BJ (cell line): ENCODE measurements at regions not wholly inside any gene's neighbourhood (a gene's known extent, or its start where the extent isn't known, plus 50 kb on each side); places are given as distances from the start of the nearest gene placed in this dataset.
A peak's percentile ranks its signal among the peaks of the same experiment; 100 is the strongest.
"Not testable (repeated sequence)": the region's sequence is repeated elsewhere in the genome, so short reads cannot be mapped to it uniquely, and the experiment has no call there.

Experiments
- CTCF ChIA-PET: fragments of 350-600 bp; formaldehyde crosslinking; extraction: SDS; loops from one replicate; lab custom pipeline; 2021; ENCODE audit warnings: antibody characterized with exemption, inconsistent platforms; lab: Yijun Ruan, JAX
- POLR2A ChIA-PET: fragments of 300-600 bp; sonication (Branson Sonifier 250); formaldehyde crosslinking; extraction: SDS; loops from one replicate; lab custom pipeline; 2021; ENCODE audit warnings: antibody characterized with exemption; lab: Charles Lee
- DNase-seq: peaks from one replicate; pipeline ENCODE4 v3.0.0-alpha.2; 2011; ENCODE audit warnings: low read depth
- H3K27me3 ChIP-seq: 2 replicates; pipeline ENCODE4 v1.6.0; 2011; ENCODE audit warnings: low read length; ENCODE audit not compliant: control insufficient read depth, insufficient read depth
- H3K36me3 ChIP-seq: 2 replicates; pipeline ENCODE4 v1.5.1; 2011; ENCODE audit warnings: low read length; ENCODE audit not compliant: control insufficient read depth, insufficient read depth
- H3K4me3 ChIP-seq: 2 replicates; pipeline ENCODE4 v1.5.1; 2011; ENCODE audit warnings: low read depth, mild to moderate bottlenecking, control low read depth, low read length
- CTCF ChIP-seq: IDR thresholded peaks from 2 replicates; pipeline ENCODE4 v1.5.1; 2011; ENCODE audit warnings: low read depth, mild to moderate bottlenecking, control low read depth, inconsistent platforms, low read length, moderate library complexity; ENCODE audit not compliant: insufficient read depth

GRCh38 chrX:37509349-37509748 lies 62.1 kb upstream of the LANCL3 start:
- H3K4me3 ChIP-seq, result no peak overlapping the region
- CTCF ChIA-PET, result no interaction called here
- no peak for DNase-seq
- H3K36me3 ChIP-seq, result no peaks in the 10 kb centered on the region
- H3K27me3 ChIP-seq, result 0 out of 2 replicates have a peak, but pooled peaks cover 1% of the 10 kb centered on the region
- POLR2A ChIA-PET, result no interaction called here
- TF ChIP-seq CTCF, result peak; percentile 21; the same call in 1 of the 2 replicates

GRCh38 chrX:37516512-37516911 lies 54.9 kb upstream of the LANCL3 start:
- H3K4me3 ChIP-seq, H3K27me3 ChIP-seq, H3K36me3 ChIP-seq, DNase-seq, POLR2A ChIA-PET, CTCF ChIA-PET: not testable (repeated sequence)

- CTCF ChIA-PET, DNase-seq, H3K27me3 ChIP-seq, H3K4me3 ChIP-seq, POLR2A ChIA-PET, H3K36me3 ChIP-seq: not testable (repeated sequence)
Measured at GRCh38 chrX:37519261-37519660, 52.2 kb upstream of the LANCL3 start.

GRCh38 chrX:37520860-37521450 lies 50.5 kb upstream of the LANCL3 start:
- H3K36me3 ChIP-seq, POLR2A ChIA-PET, H3K27me3 ChIP-seq, H3K4me3 ChIP-seq, CTCF ChIA-PET: not testable (repeated sequence)
- DNase-seq, result peak; percentile 0
